HL-60 (cell line): ENCODE measurements at regions not wholly inside any gene's neighbourhood (a gene's known extent, or its start where the extent isn't known, plus 50 kb on each side); places are given as distances from the start of the nearest gene placed in this dataset.
"Not testable (repeated sequence)": the region's sequence is repeated elsewhere in the genome, so short reads cannot be mapped to it uniquely, and the experiment has no call there.

ENCODE experiments used
- GABPA ChIP-seq: IDR thresholded peaks from 2 replicates; pipeline ENCODE4 v1.6.1; 2012; ENCODE audit warnings: low read depth
- SPI1 ChIP-seq: IDR thresholded peaks from 2 replicates; pipeline ENCODE4 v1.6.1; 2012; ENCODE audit warnings: low read depth, mild to moderate bottlenecking, borderline replicate concordance
- TF ChIP-seq, protein P1 (sequence below): IDR thresholded peaks from one replicate; pipeline ENCODE4 v1.5.1; 2011; ENCODE audit warnings: low read length, control low read depth, inconsistent platforms; ENCODE audit not compliant: insufficient read depth
- TF ChIP-seq, protein P2 (sequence below): IDR thresholded peaks from 2 replicates; pipeline ENCODE4 v1.6.1; 2012; ENCODE audit warnings: low read depth; ENCODE audit not compliant: insufficient replicate concordance

DNA sequence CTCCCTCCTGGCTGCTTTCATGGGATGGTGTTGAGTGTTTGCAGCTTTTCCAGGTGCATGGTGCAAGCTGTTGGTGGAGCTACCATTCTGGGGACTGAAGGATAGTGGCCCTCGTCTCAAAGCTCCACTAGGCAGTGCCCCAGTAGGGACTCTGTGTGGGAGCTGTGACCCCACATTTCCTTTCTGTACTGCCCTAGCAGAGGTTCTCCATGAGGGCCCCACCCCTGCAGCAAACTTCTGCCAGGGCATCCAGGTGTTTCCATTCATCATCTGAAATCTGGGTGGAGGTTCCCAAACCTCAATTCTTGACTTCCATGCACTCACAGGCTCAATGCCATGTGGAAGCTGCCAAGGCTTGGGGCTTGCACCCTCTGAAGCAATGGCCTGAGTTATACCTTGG lies 72.7 kb upstream of the S1PR3 start:
- TF ChIP-seq, protein P1, sequence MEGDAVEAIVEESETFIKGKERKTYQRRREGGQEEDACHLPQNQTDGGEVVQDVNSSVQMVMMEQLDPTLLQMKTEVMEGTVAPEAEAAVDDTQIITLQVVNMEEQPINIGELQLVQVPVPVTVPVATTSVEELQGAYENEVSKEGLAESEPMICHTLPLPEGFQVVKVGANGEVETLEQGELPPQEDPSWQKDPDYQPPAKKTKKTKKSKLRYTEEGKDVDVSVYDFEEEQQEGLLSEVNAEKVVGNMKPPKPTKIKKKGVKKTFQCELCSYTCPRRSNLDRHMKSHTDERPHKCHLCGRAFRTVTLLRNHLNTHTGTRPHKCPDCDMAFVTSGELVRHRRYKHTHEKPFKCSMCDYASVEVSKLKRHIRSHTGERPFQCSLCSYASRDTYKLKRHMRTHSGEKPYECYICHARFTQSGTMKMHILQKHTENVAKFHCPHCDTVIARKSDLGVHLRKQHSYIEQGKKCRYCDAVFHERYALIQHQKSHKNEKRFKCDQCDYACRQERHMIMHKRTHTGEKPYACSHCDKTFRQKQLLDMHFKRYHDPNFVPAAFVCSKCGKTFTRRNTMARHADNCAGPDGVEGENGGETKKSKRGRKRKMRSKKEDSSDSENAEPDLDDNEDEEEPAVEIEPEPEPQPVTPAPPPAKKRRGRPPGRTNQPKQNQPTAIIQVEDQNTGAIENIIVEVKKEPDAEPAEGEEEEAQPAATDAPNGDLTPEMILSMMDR, result not testable (repeated sequence)
- TF ChIP-seq, protein P2, sequence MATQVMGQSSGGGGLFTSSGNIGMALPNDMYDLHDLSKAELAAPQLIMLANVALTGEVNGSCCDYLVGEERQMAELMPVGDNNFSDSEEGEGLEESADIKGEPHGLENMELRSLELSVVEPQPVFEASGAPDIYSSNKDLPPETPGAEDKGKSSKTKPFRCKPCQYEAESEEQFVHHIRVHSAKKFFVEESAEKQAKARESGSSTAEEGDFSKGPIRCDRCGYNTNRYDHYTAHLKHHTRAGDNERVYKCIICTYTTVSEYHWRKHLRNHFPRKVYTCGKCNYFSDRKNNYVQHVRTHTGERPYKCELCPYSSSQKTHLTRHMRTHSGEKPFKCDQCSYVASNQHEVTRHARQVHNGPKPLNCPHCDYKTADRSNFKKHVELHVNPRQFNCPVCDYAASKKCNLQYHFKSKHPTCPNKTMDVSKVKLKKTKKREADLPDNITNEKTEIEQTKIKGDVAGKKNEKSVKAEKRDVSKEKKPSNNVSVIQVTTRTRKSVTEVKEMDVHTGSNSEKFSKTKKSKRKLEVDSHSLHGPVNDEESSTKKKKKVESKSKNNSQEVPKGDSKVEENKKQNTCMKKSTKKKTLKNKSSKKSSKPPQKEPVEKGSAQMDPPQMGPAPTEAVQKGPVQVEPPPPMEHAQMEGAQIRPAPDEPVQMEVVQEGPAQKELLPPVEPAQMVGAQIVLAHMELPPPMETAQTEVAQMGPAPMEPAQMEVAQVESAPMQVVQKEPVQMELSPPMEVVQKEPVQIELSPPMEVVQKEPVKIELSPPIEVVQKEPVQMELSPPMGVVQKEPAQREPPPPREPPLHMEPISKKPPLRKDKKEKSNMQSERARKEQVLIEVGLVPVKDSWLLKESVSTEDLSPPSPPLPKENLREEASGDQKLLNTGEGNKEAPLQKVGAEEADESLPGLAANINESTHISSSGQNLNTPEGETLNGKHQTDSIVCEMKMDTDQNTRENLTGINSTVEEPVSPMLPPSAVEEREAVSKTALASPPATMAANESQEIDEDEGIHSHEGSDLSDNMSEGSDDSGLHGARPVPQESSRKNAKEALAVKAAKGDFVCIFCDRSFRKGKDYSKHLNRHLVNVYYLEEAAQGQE, result not testable (repeated sequence)
- TF ChIP-seq GABPA, SPI1: not testable (repeated sequence)
